ENCODE measurements at regions not wholly inside any gene's neighbourhood (a gene's known extent, or its start where the extent isn't known, plus 50 kb on each side); places are given as distances from the start of the nearest gene placed in this dataset.

DNA sequence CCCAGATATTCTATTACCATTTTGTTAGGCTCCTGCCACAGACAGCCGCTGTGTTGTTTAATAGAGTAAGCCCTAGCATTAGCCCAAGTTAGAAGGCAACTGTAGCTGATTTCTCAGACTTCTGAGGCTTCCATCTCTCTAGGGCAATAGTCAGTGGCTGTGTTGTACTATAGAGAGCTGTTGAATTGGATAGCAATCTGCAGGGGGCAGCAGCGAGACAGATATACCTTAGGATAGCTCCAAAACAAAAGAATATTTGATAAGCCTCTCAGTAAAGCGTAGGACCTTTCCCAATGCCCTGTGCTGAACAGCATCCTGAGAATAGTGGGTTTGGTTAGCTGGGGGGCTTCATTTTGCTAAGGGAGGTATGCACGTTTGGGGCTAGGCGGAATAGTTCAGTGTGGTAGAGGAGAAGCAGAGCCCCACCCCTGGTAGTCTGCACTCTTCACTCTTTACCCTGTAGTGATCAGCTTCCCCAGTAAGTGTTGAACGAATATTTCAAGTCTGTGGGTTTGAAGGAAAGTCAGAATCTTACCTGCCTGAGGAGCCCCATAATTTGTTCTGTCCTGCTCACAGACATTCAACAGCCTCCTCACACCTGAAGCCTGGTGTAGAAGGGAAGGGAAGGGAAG is 515.1 kb downstream of the INSC start:
- Histone ChIP-seq H3K36me3 (ENCODE audit: insufficient read depth, low read length) (no peaks in the 10 kb centered on the region), H3K79me2 (ENCODE audit: low read length) (no peaks in the 10 kb centered on the region), H3K9me3 (ENCODE audit: low read length) (no peaks in the 10 kb centered on the region), H3K27ac (ENCODE audit: low read length) (no peak overlapping the region), H2AFZ (ENCODE audit: low read length) (no peak overlapping the region), H3K4me3 (ENCODE audit: low read length) (no peak overlapping the region), H4K20me1 (ENCODE audit: insufficient read depth, low read depth, low read length) (no peaks in the 10 kb centered on the region), H3K4me1 (ENCODE audit: low read length) (no peaks in the 10 kb centered on the region), H3K27me3 (ENCODE audit: low read length) (no peaks in the 10 kb centered on the region), H3K4me2 (ENCODE audit: low read depth, low read length, poor library complexity, severe bottlenecking) (no peak overlapping the region), H3K9ac (ENCODE audit: low read length) (no peak overlapping the region), H3K9me2 (replicated peaks; ENCODE audit: insufficient read depth, low read length) (no peaks in the 10 kb centered on the region)
- peak; percentile 70 for DNase-seq

DNA sequence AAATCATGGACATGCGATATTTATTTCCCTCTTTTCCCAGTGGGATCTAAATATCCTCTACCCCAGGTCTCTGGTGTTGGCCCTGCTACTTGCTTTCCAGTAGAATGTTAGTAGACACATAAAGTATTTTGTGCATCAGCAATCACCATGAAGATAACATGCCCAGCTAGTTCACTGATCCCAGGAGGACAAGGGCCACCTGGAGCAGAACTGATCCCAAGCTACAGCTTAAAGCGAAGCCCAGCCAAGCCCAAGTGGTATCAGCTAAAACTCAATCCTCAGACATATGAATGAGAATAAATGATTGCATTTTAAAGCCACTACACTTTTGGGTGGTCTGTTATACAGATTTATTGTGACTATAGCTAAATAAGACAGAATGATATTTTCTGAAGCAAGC is 516.2 kb downstream of the INSC start:
- Histone ChIP-seq H2AFZ (ENCODE audit: low read length) (no peak overlapping the region), H4K20me1 (ENCODE audit: insufficient read depth, low read depth, low read length) (no peaks in the 10 kb centered on the region), H3K4me1 (ENCODE audit: low read length) (no peaks in the 10 kb centered on the region), H3K4me2 (ENCODE audit: low read depth, low read length, poor library complexity, severe bottlenecking) (no peak overlapping the region), H3K9ac (ENCODE audit: low read length) (no peak overlapping the region), H3K4me3 (ENCODE audit: low read length) (no peak overlapping the region), H3K9me3 (ENCODE audit: low read length) (no peaks in the 10 kb centered on the region), H3K9me2 (replicated peaks; ENCODE audit: insufficient read depth, low read length) (no peaks in the 10 kb centered on the region), H3K36me3 (ENCODE audit: insufficient read depth, low read length) (no peaks in the 10 kb centered on the region), H3K79me2 (ENCODE audit: low read length) (no peaks in the 10 kb centered on the region), H3K27me3 (ENCODE audit: low read length) (no peaks in the 10 kb centered on the region), H3K27ac (ENCODE audit: low read length) (no peak overlapping the region)
- no peak for DNase-seq

DNA sequence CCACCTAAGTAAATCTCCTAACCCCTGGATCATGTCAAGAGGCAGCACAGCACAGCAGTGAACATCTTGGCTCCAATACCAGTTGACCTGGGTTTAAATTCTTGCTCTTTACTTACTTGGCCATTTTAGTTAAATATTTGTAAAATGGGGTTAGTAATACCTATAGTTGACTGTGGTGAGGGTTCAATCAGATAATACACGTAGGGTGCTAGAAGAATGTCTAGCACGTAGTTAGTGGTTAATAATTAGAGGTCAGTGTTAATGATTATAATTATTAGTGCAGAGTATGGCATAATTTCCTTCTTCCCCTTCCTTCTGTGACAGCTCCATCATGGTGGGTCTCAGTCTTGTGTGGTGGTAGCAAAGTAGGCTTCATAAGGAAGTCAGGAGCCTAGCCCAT is 520.8 kb downstream of the INSC start:
- H3K27ac ChIP-seq (ENCODE audit: low read length) = no peak overlapping the region
- H3K9ac ChIP-seq (ENCODE audit: low read length) = no peak overlapping the region
- DNase-seq = no peak
- no peak overlapping the region for H2AFZ ChIP-seq (ENCODE audit: low read length)
- no peaks in the 10 kb centered on the region for H3K9me3 ChIP-seq (ENCODE audit: low read length)
- H3K36me3 ChIP-seq (ENCODE audit: insufficient read depth, low read length) = no peaks in the 10 kb centered on the region
- H3K27me3 ChIP-seq (ENCODE audit: low read length) = no peaks in the 10 kb centered on the region
- no peaks in the 10 kb centered on the region for H3K79me2 ChIP-seq (ENCODE audit: low read length)
- no peaks in the 10 kb centered on the region for H4K20me1 ChIP-seq (ENCODE audit: insufficient read depth, low read depth, low read length)
- no peaks in the 10 kb centered on the region for H3K9me2 ChIP-seq (replicated peaks; ENCODE audit: insufficient read depth, low read length)
- no peak overlapping the region for H3K4me2 ChIP-seq (ENCODE audit: low read depth, low read length, poor library complexity, severe bottlenecking)
- no peak overlapping the region for H3K4me3 ChIP-seq (ENCODE audit: low read length)
- no peaks in the 10 kb centered on the region for H3K4me1 ChIP-seq (ENCODE audit: low read length)

DNA sequence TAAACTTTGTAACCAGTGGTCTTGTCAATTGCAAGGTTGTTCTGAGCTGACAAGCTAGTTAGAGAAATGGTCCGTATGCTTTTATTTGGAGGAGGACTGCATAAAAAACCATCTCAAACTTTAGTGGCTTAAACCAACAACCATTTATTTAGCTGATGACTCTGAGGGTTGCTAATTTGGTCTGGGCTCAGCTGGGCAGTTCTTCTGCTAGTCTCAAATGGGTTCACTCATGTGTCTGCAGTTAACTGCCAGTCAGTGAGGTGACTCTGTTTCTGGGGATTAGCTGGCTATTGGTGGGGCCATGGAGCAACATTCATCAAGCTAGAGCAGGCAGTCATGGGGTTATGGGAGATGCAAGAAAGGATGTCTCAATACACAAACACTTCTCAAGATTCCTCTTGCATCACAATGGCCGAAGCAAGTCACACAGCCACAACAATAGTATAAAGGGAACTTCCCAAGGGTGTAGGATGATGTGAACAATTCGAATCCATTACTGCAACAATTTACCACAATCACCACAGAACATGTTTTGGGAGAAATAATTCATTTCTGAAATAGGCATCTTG is 521.9 kb downstream of the INSC start:
- Histone ChIP-seq H3K4me2 (ENCODE audit: low read depth, low read length, poor library complexity, severe bottlenecking) (no peak overlapping the region), H3K79me2 (ENCODE audit: low read length) (no peaks in the 10 kb centered on the region), H3K4me1 (ENCODE audit: low read length) (no peaks in the 10 kb centered on the region)

DNA sequence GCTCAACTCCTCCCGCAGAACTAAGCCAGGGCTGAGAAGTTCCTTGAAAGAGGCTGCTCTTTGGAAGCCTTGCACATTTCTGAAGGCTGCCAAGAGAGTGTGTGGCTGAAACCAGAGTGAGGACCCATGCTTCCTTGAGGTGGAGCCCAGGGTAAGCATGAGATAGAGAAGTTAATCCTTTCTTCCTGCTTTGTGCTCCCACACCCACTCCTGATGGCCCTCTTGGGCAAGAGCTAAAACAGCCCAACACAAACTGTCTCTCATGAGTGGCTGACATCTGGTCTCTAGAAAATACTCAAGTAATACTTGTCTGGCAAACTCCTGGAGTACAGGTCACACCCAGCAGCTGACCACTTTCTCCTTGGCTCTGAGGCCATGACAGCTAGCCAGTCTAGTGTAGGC is 523.7 kb downstream of the INSC start:
- H3K9me3 ChIP-seq (ENCODE audit: low read length) = no peaks in the 10 kb centered on the region
- H3K4me2 ChIP-seq (ENCODE audit: low read depth, low read length, poor library complexity, severe bottlenecking) = no peak overlapping the region
- H3K9me2 ChIP-seq (replicated peaks; ENCODE audit: insufficient read depth, low read length) = no peaks in the 10 kb centered on the region
- no peak overlapping the region for H3K27ac ChIP-seq (ENCODE audit: low read length)
- no peaks in the 10 kb centered on the region for H3K36me3 ChIP-seq (ENCODE audit: insufficient read depth, low read length)
- no peaks in the 10 kb centered on the region for H3K27me3 ChIP-seq (ENCODE audit: low read length)
- no peak overlapping the region for H3K4me3 ChIP-seq (ENCODE audit: low read length)
- DNase-seq = no peak
- H2AFZ ChIP-seq (ENCODE audit: low read length) = no peak overlapping the region
- H3K4me1 ChIP-seq (ENCODE audit: low read length) = no peaks in the 10 kb centered on the region
- H3K9ac ChIP-seq (ENCODE audit: low read length) = no peak overlapping the region
- H4K20me1 ChIP-seq (ENCODE audit: insufficient read depth, low read depth, low read length) = no peaks in the 10 kb centered on the region
- no peaks in the 10 kb centered on the region for H3K79me2 ChIP-seq (ENCODE audit: low read length)

More for the DNA sequence above, 521.9 kb downstream of the INSC start:
- Histone ChIP-seq H3K9me3 (ENCODE audit: low read length) (no peaks in the 10 kb centered on the region), H3K9me2 (replicated peaks; ENCODE audit: insufficient read depth, low read length) (no peaks in the 10 kb centered on the region), H4K20me1 (ENCODE audit: insufficient read depth, low read depth, low read length) (no peaks in the 10 kb centered on the region), H3K27me3 (ENCODE audit: low read length) (no peaks in the 10 kb centered on the region), H3K9ac (ENCODE audit: low read length) (no peak overlapping the region), H3K4me3 (ENCODE audit: low read length) (no peak overlapping the region), H3K27ac (ENCODE audit: low read length) (no peak overlapping the region), H2AFZ (ENCODE audit: low read length) (no peak overlapping the region), H3K36me3 (ENCODE audit: insufficient read depth, low read length) (no peaks in the 10 kb centered on the region)
- no peak for DNase-seq

DNA sequence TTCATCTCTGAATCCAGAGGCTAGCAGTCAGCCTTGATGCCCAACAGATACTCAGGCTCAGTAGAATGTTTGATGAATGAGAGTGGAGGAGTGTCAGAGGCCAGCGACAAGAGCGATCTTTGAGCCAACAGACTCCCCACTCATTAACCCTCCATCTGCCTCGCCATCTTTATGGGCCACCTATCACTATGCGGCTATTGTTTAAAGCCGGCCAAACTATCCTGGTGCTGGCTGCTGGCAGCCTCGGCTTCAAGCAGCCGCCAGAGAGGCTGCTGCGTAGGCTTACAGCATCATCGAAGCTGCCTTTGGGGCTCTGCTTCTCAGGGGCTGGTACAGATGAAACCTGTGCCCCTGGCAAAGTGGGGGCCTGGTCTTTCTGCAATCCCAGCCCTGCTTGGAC is 525.6 kb downstream of the INSC start:
- Histone ChIP-seq H3K9me2 (replicated peaks; ENCODE audit: insufficient read depth, low read length) (no peaks in the 10 kb centered on the region), H3K36me3 (ENCODE audit: insufficient read depth, low read length) (no peaks in the 10 kb centered on the region), H3K4me2 (ENCODE audit: low read depth, low read length, poor library complexity, severe bottlenecking) (no peak overlapping the region), H2AFZ (ENCODE audit: low read length) (no peak overlapping the region), H3K27ac (ENCODE audit: low read length) (no peak overlapping the region), H3K79me2 (ENCODE audit: low read length) (no peaks in the 10 kb centered on the region), H3K27me3 (ENCODE audit: low read length) (no peaks in the 10 kb centered on the region), H4K20me1 (ENCODE audit: insufficient read depth, low read depth, low read length) (no peaks in the 10 kb centered on the region), H3K4me3 (ENCODE audit: low read length) (no peak overlapping the region), H3K9me3 (ENCODE audit: low read length) (no peaks in the 10 kb centered on the region), H3K4me1 (ENCODE audit: low read length) (no peaks in the 10 kb centered on the region), H3K9ac (ENCODE audit: low read length) (no peak overlapping the region)
- DNase-seq = no peak

DNA sequence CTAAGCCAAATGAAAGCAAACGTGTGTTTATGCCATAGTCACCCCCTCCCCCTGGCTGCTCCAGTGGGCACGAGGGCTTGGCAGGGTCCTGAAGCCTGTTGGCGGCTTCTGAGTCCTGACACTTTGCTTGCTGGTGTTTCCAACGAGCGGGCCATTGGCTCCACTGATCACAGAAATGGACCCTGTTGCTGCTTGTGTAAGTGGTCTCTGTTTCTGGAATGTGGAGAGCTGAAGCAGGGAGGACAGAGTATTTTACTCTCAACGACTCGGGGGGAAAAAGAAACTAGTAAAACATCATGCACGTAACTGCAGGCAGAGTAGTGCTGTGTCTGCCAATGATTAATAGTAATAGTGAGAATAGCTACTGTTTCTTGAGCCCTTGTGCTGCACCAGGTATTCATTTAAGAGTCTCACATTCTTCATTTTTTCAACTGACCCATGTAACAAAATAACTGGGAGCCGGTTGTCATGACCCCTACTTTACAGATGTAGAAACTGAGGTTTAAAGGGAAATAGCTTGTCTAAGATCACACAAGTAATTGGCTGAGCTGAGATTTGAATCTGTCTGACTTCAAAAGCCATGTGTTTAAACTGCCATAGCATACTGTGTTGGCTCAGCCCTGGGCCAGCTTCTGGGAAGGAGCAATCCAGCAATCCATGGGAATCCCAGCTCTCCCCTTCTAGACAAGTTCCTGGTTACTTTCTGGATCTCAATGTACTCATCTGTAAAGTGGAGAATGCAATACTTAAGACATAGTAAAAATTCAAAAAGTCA is 526.7 kb downstream of the INSC start:
- H3K9ac ChIP-seq (ENCODE audit: low read length) = no peak overlapping the region
- no peaks in the 10 kb centered on the region for H3K9me2 ChIP-seq (replicated peaks; ENCODE audit: insufficient read depth, low read length)
- H3K9me3 ChIP-seq (ENCODE audit: low read length) = no peaks in the 10 kb centered on the region
- H3K27me3 ChIP-seq (ENCODE audit: low read length) = no peaks in the 10 kb centered on the region
- H3K36me3 ChIP-seq (ENCODE audit: insufficient read depth, low read length) = no peaks in the 10 kb centered on the region
- H4K20me1 ChIP-seq (ENCODE audit: insufficient read depth, low read depth, low read length) = no peaks in the 10 kb centered on the region
- no peak overlapping the region for H3K4me2 ChIP-seq (ENCODE audit: low read depth, low read length, poor library complexity, severe bottlenecking)
- H3K27ac ChIP-seq (ENCODE audit: low read length) = no peak overlapping the region
- H3K4me3 ChIP-seq (ENCODE audit: low read length) = no peak overlapping the region
- no peaks in the 10 kb centered on the region for H3K4me1 ChIP-seq (ENCODE audit: low read length)
- no peak for DNase-seq
- H2AFZ ChIP-seq (ENCODE audit: low read length) = no peak overlapping the region
- no peaks in the 10 kb centered on the region for H3K79me2 ChIP-seq (ENCODE audit: low read length)

DNA sequence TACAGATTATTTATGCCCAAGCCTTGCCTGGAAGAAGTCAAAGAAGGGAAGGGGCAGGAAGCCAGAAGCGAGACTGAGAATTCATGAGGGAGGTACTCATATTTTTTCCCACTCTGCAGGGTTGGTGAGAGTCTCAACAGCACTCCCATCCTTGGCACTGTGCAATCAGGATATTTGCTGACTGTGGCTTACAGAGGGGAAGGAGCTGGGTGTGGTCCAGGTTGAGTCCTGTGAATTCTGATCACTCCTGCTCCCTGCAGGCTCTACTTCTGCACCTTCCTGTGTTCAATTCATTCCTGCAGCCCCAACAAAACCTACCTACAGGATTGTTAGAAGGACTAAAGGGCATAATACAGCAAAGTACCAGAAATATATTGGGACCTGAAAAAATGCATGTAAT is 530.5 kb downstream of the INSC start:
- peaks cover 2% of the 10 kb centered on the region for H3K4me1 ChIP-seq (ENCODE audit: low read length)
- no peak overlapping the region for H3K9ac ChIP-seq (ENCODE audit: low read length)
- H4K20me1 ChIP-seq (ENCODE audit: insufficient read depth, low read depth, low read length) = no peaks in the 10 kb centered on the region
- H3K36me3 ChIP-seq (ENCODE audit: insufficient read depth, low read length) = no peaks in the 10 kb centered on the region
- H3K4me3 ChIP-seq (ENCODE audit: low read length) = no peak overlapping the region
- no peaks in the 10 kb centered on the region for H3K9me2 ChIP-seq (replicated peaks; ENCODE audit: insufficient read depth, low read length)
- no peaks in the 10 kb centered on the region for H3K9me3 ChIP-seq (ENCODE audit: low read length)
- H3K4me2 ChIP-seq (ENCODE audit: low read depth, low read length, poor library complexity, severe bottlenecking) = no peak overlapping the region
- H3K27ac ChIP-seq (ENCODE audit: low read length) = no peak overlapping the region
- H3K79me2 ChIP-seq (ENCODE audit: low read length) = no peaks in the 10 kb centered on the region
- no peak overlapping the region for H2AFZ ChIP-seq (ENCODE audit: low read length)
- DNase-seq = no peak
- no peaks in the 10 kb centered on the region for H3K27me3 ChIP-seq (ENCODE audit: low read length)
